Stimulated activated CD4-positive, alpha-beta T cell treated with anti-CD3 and anti-CD28 coated beads, Interleukin-4, amount 100 ng/mL, for 48 hours (primary cell): ENCODE measurements at regions not wholly inside any gene's neighbourhood (a gene's known extent, or its start where the extent isn't known, plus 50 kb on each side); places are given as distances from the start of the nearest gene placed in this dataset.
"Not testable (repeated sequence)": the region's sequence is repeated elsewhere in the genome, so short reads cannot be mapped to it uniquely, and the experiment has no call there.

Experiments
- DNase-seq, 2 donors: peaks; one replicate each; pipeline ENCODE4 v3.0.0-alpha.2; 2020; ENCODE audit warnings: low read depth in 2 of 2

GRCh38 chr22:42217752-42218280 is 52.6 kb downstream of the TCF20 start:
- DNase-seq, result no peak

DNA sequence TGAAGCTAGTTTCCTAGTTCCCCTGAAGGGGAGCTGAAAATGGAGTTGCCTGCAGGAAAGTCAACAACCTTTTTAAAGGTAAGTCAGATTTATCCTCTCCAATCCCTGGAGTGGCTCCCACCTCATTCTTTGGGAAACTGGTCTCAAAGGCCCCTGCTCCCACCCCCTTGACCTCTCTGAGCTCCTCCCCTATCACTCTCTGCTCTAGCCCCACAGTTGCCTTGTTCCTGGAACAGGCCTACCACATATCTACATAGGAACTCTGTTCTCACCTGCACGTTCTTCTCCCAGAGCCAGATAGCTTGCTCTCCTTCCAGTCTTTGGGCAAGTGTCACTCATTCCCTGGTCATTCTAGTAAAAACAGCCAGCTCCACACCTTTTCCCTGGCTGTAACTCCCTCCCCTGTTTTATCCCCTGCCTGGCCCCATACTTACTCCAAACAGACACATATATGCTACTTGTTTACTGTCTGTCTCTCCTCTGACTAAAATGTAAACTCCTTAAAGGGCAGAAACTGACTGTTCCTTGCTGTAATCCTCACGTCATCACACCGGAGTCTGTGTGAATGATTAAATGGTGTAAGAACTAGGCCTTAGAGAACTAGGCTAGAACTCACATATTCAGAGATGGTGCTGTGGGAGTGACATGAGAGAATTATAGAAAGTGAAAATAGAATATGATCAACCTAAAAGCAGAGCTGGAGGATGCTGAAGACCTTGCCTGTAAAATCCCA is 53.3 kb downstream of the TCF20 start:
- DNase-seq, result peak in 1 of 2 donors; percentile 9

DNA sequence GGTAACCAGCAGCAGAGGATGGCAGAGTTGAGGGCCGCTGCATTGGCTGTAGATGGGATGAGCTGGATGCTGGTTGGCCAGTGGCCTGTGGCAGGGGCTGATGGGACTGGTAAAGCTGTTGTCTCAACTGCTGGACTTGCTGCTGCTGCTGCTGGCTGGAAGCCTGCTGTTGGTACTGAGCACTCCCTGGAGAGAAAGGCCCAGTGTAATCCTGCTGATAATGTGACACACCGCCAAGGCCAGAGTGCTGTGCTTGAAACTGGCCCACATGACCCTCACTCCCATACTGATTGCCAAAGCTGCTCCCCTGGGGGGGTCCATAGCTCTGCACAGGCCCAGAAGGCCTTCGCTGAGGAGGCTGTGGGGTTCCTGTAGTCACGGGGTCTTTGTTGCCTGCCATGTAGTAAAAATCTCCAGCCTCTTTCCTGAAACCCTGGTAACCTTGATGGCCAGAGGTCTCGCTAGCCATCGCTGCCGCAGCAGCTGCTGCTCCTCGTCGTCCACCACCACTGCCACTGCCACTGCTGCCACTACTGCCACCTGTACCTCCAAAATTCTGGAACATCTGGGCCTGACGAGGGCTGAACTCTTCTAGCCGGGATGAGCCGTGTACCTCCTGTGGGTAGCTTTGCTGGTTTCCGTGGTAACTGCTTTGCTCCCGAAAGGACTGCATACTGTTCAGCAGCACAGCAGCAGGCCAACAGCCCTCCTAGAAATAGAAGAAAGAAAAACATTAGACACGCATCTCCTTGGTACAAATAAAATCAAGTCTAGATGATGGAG is 55.6 kb downstream of the TCF20 start:
- DNase-seq, result no peak

- DNase-seq, result no peak
Observed at GRCh38 chr22:42208362-42208761, 62.1 kb downstream of the TCF20 start.

DNA sequence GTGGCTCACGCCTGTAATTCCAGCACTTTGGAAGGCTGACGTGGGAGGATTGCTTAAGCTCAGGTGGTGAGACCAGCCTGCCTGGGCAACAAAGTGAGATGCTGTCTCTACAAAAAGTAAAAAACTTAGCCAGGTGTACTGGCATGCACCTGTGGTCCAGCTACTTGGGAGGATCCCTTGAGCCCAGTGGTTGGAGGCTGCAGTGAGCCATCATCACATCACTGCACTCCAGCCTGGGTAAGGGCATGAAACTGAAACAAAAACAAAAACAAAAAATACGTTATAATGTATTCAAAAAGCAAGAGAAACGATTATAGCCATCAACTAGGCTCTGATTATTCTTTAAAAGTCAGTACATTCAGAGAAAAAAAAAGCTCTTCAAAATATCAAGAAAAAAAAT is 62.5 kb downstream of the TCF20 start:
- no peak for DNase-seq

- no peak for DNase-seq
Observed at GRCh38 chr22:42203609-42204008, 66.8 kb downstream of the TCF20 start.

DNA sequence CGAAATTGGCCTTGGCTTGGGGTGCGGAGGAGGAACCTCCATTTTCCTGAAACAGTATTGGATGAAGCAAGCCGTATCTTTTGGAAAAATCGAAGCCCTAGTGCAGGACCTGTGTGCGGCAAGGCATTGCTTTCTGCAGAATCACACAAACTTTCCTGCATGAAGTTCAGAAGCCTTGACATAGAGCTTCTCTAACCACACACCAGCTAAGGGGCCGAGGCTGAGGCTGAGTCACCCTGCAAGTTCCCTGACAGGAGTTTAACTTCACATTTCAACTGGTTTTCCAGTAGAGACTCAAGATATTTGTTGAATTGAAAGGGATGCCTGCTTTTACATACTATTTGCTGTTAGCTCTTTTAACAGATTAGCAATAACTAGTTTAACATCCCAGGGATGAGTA is 67.8 kb downstream of the TCF20 start:
- DNase-seq, result peak; percentile 25 to 38

DNA sequence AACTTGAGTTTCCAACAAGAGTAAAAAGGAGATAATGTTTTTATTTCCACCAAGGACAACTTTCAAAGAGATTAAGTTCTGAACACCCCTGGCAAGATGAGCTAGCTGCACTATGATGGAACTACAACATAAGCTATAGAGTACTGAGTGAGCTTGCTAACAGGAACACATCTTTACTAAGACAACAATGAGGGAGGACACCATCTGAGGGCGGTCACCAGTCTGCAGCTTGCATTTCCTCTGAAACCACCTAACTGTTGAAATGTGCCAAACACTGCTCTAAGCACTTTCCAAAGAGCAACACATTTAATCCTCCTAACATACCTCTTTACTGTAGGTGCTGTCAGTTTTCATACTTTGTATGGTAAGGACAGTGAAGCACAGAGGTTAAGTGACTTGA is 68.4 kb downstream of the TCF20 start:
- DNase-seq, result no peak

GRCh38 chr22:42199025-42199424 is 68.4 kb upstream of the CYP2D6 start:
- no peak for DNase-seq

GRCh38 chr22:42198226-42198625 is 67.6 kb upstream of the CYP2D6 start:
- DNase-seq, result no peak

DNA sequence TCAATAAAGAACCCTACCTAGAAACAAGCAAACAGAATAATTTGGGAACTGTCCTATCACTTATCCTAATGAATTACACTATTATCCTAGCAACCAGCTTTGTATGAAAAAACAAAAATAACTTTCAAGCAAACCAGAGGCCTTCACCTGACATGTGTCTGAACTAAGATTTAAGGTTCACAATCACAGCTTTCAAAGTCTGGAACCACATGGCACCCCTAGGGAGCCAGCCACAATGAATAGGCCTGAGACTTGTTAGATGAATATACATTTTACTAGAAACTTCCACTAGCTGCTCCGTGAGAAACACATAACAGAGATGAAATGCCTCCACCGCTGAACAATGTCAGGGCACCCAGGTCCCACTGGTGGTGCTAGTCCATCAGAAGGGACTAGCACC is 65.8 kb upstream of the CYP2D6 start:
- DNase-seq, result no peak

DNA sequence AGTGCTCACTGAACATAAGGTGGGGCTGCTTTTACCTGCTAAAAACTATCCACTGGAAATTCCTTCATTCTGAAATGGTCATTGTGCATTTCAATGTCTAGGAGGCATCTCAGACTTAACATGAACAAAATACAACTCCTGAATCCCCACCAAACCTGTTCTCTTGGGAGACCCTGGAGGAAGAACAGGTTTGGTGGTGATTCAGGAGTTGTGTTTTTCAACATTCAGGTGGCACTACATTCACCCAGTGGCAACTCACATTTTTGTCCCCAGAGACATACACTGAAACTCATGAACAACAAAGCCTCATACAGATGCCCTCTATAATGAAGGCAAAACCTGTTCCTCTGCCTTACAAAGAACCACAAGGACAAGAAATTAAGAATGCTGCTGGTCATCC is 64.3 kb upstream of the CYP2D6 start:
- DNase-seq, result no peak

DNA sequence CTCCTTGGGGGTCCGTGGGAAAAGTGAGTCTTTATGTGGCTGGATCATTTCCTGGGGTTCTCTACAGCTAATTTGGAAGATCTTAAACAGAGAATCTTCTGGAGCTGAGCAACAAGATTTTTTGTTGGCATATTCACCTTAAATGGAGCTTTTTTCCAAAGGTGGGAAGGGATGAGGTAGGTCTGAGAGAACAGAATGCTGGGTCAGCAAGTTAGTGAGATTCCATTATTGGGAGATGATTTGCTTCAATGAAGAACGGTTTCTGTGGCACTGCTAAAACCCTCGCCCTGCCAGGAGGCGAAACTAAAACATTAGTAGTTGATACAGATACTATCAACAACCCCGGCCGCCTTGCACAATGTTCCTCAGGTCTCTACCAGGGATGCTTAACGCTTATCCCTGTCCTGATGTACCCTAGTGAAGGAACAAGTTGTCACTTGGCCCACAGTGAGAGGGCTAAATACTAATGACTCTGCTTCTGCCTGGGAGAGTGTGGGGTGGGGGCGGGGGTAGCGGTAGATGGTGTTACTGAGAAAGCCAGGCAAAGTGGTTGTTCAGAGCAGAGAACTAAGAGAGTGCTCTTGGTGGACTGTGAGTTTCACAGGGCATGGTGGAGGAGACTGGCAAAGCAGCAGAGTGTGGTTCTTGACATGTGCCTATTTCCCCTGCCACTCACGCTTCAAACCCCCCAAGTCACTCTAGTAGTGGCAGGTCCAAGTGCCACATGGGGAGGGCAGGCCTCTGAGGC is 63.7 kb upstream of the CYP2D6 start:
- DNase-seq, result no peak

DNA sequence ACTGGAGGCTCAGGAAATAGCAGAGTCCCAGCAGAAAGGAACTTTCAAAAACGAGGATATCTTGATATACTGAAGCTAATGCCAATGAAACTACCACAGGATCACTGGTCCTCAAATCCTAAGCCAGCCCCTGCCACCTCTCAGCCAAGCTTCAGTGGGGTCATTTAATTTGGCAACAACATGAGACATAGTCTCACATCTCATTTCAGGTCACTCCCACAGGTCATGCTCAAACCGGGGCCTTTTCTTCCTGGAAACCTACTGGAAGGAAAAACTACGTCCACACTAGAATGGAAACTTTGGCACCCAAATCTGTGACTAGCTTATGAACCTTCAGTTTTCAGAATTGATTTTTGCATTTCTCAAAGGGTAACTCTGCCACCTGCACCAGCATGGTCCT is 61.9 kb upstream of the CYP2D6 start:
- DNase-seq, result no peak

DNA sequence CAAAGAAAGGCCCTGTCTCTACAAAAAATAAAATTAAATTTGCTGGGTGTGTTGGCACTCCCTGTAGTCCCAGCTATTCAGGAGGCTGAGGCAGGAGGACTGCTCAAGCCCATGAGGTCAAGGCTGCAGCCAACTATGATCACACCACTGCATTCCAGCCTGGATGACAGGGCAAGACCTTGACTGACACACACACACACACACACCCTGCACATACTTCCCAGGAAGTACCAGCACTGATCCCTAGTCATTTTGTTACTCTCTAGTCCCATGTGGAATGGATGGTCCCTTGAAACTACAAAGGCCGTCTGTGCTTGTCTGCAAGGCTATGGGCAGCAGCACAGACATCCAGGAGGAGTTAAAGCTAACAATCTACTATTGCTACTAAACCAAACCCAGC is 59.7 kb upstream of the CYP2D6 start:
- no peak for DNase-seq

DNA sequence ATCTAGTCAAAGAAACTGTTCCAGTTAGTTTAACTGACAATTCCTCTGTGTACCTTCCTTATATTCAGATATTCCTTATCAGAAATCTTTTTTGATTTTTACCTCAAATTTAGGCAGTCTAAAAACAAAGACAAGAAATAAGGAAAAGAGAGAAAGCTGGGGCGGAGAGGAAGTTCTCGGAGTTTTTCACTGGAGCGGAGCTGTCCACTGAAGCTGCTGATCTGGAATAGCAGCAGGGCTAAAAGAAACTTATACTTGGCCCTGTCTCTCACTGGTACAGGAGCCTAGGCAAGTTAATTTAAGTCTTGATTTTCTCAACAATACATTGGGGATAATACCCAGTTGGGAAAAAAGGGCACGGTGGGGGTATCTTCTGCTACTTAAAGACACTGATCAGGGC is 59.2 kb upstream of the CYP2D6 start:
- DNase-seq, result no peak

DNA sequence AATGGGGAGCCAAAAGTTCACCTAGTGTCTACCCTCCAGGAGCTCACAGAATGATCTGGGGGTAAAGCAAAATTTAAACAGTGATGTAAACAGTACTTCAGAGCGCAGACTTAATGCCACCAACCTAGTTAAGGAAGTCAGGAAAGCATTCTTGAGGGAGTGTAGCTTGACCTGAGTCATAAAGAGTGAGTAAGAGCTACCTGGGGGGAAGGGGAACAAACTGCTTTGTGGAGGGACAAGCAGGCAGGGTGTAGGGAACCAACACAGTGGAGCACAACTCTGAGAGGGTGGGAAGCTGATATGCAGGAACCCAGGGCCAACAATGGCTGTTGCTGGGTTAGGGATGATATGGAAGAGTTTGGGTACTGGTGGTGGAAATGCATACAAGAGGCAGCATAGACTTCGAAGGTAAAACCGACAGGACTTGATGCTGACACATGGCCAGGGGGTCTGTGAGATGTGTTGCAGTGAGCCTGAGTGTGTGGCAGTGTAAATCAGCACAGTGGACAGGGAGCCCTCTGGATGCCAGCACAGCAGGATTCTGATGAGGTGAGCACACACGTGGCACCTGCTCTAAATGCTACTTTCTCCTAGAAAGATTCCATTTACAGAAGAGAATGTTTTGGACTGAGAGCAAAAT is 58.3 kb upstream of the CYP2D6 start:
- DNase-seq, result no peak

- no peak for DNase-seq
Observed at GRCh38 chr22:42187646-42188045, 57.0 kb upstream of the CYP2D6 start.

GRCh38 chr22:42185915-42186439 is 55.4 kb upstream of the CYP2D6 start:
- no peak for DNase-seq

DNA sequence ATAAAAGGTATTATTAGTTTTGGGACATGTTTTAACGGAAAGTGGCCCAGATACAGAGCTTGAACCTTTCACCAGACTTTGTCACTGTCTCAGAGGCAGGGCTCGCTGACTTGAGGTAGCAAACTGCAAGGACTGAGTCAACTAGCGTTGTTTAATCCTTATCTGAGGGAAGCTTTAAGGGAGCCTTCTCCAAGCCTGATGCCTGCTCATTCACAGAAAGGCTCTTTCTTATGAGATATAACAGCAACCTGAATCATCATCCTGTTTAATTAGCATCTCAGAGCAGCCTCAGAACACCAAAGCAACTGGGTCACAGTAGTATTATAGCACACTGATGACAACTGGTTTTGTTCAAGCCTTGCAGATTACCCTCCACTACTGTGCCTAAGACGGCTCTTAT is 54.2 kb upstream of the CYP2D6 start:
- no peak for DNase-seq

GRCh38 chr22:42183461-42184059 is 53.0 kb upstream of the CYP2D6 start:
- not testable (repeated sequence) for DNase-seq
